ENCODE measurements at regions not wholly inside any gene's neighbourhood (a gene's known extent, or its start where the extent isn't known, plus 50 kb on each side); places are given as distances from the start of the nearest gene placed in this dataset.

GRCh38 chr6:68127074-68127473, 508.0 kb upstream of the ADGRB3 start:
- FAIRE-seq: no peak
- no peak for TF ChIP-seq ZNF282 (CRISPR knock-in tag; IDR thresholded peaks at IDR 0.05)
- no peak for TF ChIP-seq STAT5A (IDR thresholded peaks at IDR 0.05; ENCODE audit: borderline replicate concordance, low read length)
- TF ChIP-seq ZFP91 (CRISPR knock-in tag; IDR thresholded peaks at IDR 0.05): no peak
- peak; percentile 64 for TF ChIP-seq REST (IDR thresholded peaks at IDR 0.05; ENCODE audit: borderline replicate concordance)
- TF ChIP-seq REST (CRISPR knock-in tag; IDR thresholded peaks at IDR 0.05; ENCODE audit: low read depth): no peak
- POLR2A ChIA-PET: interaction anchor here (0.9 to 2.5 kb wide), 2 partner anchors 238 to 250 kb away, joined by 3 to 6 read pairs; no protein-coding TSS in a partner anchor

More at GRCh38 chr6:68127074-68127473, 508.0 kb upstream of the ADGRB3 start:
- no peak overlapping the region for H3K9ac ChIP-seq (ENCODE audit: insufficient read depth in 1 of 2, low read depth in 2 of 2, low read length in 2 of 2)
- H3K4me3 ChIP-seq: no peak overlapping the region
- no peaks in the 10 kb centered on the region for H3K36me3 ChIP-seq (ENCODE audit: control insufficient read depth, insufficient read depth, low read length)
- DNase-seq (ENCODE audit: extremely low read depth in 1 of 4, low spot score in 3 of 4) (no peak), ATAC-seq (peak; percentile 82)
- peak overlapping the region; percentile 46 for H2AFZ ChIP-seq (ENCODE audit: low read depth, low read length)
- CTCF ChIA-PET (ENCODE audit: low intra/inter-chr PET ratio): no interaction called here
- intact Hi-C loops (cut with micrococcal nuclease): no loop called here
- no TSS peak for BruUV-seq (replicated peaks)
- in situ Hi-C loops (cut with MboI): no loop called here
- H3K9me1 ChIP-seq (ENCODE audit: control insufficient read depth, insufficient read depth, low read length): no peaks in the 10 kb centered on the region
- 42% methylated on average over 4 of the region's 4 CpGs for WGBS (ENCODE audit: insufficient coverage, low coverage, missing lambda C conversion rate)
- H3K79me2 ChIP-seq (ENCODE audit: control insufficient read depth, insufficient read depth, low read length): no peaks in the 10 kb centered on the region
- no peaks in the 10 kb centered on the region for H3K27me3 ChIP-seq (ENCODE audit: control insufficient read depth in 2 of 2, insufficient read depth in 2 of 2, low read length in 2 of 2)
- H3K4me2 ChIP-seq (ENCODE audit: insufficient read depth, low read length): no peak overlapping the region
- H3K27ac ChIP-seq (ENCODE audit: extremely low read depth, low read depth, low read length): no peak overlapping the region
- H3K4me1 ChIP-seq (replicated peaks in 1 of 2; ENCODE audit: control insufficient read depth in 2 of 2, insufficient read depth in 2 of 2, low read length in 2 of 2): no peaks in the 10 kb centered on the region
- H4K20me1 ChIP-seq (replicated peaks; ENCODE audit: control insufficient read depth, insufficient read depth, low read length): no peaks in the 10 kb centered on the region
- peaks cover 3% of the 10 kb centered on the region for H3K9me3 ChIP-seq (replicated peaks; ENCODE audit: control insufficient read depth, insufficient read depth, low read depth, low read length)

Data from K562 (cell line).